GM11168 (cell line): ENCODE measurements at regions not wholly inside any gene's neighbourhood (a gene's known extent, or its start where the extent isn't known, plus 50 kb on each side); places are given as distances from the start of the nearest gene placed in this dataset.

Experiments
- in situ Hi-C: fragments of 300-500 bp; cut with MboI; formaldehyde crosslinking; loops from one replicate; pipeline ENCODE4 v1.12.0; 2022; ENCODE audit warnings: low sequenced_read_pairs; ENCODE audit not compliant: unreplicated experiment

- in situ Hi-C loops = no loop called here
Measured at GRCh38 chr6:144730088-144730645, 445.0 kb downstream of the UTRN start.

DNA sequence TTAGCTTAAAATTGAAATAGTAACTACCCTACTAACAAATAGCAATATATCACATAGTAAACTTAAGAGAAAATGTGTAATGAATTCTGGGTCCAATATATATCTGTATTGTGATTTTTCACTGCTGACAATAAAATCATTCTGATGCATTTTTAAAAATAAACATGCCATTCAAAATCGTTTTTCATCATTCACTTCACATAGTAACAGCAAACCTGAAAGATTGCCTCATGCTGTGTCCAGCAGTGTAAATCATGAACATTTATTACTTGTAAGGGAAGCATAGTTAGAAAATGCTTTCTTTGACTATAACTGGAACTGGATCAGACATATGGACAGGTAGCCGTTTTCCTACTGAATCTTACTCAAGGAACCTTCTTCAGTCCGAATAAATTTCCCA is 446.1 kb downstream of the UTRN start:
- in situ Hi-C loops = no loop called here

- in situ Hi-C loops = no loop called here
Measured at GRCh38 chr6:144736763-144737162, 451.6 kb downstream of the UTRN start.

DNA sequence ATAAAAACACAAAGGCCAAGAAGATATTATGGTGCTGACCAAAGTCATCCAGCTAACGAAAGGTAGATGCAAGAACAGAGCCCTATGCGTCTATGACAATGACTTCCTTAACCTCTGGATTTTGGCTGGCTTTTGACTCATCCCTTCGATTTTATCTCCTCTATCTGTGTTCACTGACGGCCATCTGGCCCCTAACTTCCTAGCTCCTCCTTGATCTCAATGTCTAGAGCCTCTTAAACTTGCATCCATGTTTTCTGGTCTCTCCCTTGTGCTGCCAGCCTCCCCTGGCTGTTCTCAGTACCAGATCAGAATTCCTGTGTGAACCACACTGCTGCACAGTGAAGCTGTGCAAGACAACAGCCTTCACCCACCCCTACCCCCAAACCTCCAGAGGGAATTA is 452.9 kb downstream of the UTRN start:
- in situ Hi-C loops = no loop called here

- in situ Hi-C loops = no loop called here
Measured at GRCh38 chr6:144739873-144740272, 454.7 kb downstream of the UTRN start.

DNA sequence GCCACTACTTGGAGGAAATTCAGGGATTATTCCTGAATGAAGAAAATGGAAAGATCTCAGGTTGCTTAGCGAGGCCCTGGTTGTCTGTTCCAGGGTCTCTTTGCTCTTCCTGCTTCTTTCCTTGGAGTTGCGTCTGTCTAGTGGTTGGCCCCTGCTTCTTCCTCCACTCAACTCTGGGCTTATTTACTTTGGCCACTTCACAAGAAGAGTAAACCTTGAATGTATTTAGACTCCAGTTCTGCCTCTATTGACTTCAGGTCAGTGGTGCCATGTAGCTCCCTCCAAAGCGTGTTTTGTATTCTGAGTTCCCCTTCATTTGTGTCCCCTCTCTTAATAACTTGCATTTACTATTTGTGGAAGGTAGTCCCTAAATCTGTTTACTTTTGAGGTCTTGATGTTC is 456.5 kb downstream of the UTRN start:
- in situ Hi-C loops = no loop called here

- in situ Hi-C loops = no loop called here
Measured at GRCh38 chr6:144742779-144743178, 457.6 kb downstream of the UTRN start.

DNA sequence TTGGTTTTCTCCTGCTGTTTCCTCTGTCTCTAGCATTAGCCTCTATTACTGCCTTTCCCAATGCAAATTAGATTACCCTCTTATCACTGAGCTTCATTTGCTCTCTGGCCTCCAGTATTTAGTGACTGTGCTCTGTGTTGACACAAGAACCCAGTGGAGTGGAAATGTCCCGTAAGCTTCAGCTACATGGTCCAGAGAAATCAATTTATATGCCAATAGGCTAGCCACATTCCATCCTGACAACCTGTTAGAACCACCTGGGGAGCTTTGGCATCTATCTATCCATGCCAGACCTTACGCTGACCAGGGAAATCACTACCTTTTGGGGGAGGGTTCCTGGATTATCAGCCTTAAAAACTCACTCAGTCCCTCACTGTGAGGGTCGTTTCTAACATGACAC is 459.6 kb downstream of the UTRN start:
- in situ Hi-C loops = no loop called here

GRCh38 chr6:144745439-144745838 is 460.3 kb downstream of the UTRN start:
- in situ Hi-C loops = no loop called here

- in situ Hi-C loops = no loop called here
Measured at GRCh38 chr6:144746902-144747469, 461.9 kb downstream of the UTRN start.

- in situ Hi-C loops = no loop called here
Measured at GRCh38 chr6:144749263-144749662, 464.1 kb downstream of the UTRN start.

- in situ Hi-C loops = no loop called here
Measured at GRCh38 chr6:144753023-144753705, 468.0 kb downstream of the UTRN start.

DNA sequence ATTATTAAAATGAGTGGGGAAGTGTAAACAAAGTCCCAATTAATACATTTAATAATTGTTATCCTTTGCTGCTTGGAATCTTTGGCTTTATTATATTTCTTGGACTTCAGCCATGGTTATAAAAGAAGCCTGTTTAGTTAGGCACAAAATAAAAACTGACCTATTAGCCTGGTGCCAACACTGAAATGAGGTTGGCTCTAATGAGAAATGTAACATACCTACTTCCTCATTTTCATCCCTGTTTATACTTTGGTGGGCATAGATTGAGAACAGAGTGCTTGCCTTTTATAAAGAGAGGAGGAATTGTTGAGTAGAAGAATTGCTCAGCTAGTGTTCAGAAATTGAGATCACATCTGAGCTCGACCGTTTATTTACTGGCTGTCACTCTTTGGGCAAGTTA is 471.3 kb downstream of the UTRN start:
- in situ Hi-C loops = no loop called here

- in situ Hi-C loops = no loop called here
Measured at GRCh38 chr6:144757299-144757698, 472.2 kb downstream of the UTRN start.

DNA sequence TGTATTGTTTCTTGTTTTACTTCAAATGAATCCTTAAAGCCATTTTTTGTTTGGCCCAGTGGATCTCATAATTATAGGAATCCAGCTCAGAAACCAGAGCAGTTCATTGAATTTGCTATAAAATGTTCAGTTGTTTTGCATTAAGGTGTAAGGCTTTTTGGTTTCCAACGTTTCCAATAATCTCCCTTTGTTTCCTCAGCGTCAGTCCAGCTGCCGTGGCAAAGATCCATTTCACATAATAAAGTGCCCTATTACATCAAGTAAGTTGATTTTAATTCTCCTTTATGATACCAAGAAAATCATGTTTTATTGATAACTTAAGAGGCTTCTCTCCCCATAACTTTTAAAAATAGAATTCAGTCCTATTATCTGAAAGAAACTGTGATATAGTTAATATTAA is 472.6 kb downstream of the UTRN start:
- in situ Hi-C loops = no loop called here

GRCh38 chr6:144758602-144759001 is 473.5 kb downstream of the UTRN start:
- in situ Hi-C loops = no loop called here

DNA sequence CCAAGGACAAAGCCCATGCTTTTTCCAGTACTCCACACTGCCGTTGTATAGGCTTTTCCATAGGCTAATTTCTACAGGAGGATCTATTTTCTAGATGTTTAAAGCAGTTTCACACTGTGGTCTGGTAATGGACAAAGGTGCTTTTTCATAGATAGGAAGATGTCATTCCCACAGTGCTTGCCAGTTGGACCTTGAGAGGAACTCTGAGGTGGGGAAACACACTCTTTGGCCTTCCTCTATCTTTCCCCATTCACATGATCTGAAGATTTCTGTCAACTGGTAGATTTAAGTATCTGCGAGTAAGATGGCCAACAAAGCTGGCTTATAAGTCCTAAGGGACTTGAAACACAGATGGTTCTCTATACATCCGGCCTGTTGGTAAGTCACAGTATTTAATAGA is 477.3 kb downstream of the UTRN start:
- in situ Hi-C loops = no loop called here

DNA sequence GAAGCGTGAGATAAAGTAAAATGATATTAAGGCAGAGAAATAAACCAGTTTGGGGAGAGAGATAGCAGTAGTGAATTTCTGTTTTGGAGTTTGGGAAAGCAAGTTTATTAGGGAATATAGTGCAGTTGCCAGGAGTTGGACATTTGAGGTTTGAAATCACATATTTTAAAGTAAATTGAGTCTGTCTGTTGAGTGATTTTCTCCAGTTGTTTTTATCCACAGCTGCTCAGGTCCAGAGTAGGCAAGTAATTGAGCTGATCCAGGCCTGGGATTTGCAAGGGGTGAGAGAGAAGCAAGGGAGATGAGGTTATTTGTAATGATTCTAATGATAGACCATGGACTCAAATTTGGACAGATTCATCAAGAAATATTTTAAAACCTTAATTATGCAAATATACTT is 481.9 kb downstream of the UTRN start:
- in situ Hi-C loops = no loop called here

GRCh38 chr6:144768551-144769075 is 483.5 kb downstream of the UTRN start:
- in situ Hi-C loops = no loop called here

DNA sequence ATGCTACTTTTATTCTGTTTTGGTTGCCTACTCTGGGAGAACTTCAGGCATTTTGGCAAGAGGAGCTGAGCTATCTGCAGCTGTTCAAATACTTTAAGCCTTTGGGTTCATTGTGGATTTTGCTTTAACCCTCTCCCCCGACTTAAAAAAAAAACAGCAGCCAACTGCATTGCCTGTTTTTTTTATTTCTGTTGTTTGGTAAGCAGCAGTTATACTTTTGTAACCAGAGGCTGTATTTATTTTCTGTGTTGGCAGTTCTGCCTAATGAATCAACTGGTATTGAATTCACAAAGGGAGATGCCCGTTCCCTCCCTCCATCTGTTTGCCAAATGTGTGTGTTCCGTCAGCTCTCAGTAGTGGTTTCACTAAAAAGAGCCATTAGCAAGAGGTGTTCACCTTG is 484.0 kb downstream of the UTRN start:
- in situ Hi-C loops = no loop called here

GRCh38 chr6:144776031-144776819 is 491.1 kb downstream of the UTRN start:
- in situ Hi-C loops = no loop called here
